SJCRH30 (cell line): ENCODE measurements at regions not wholly inside any gene's neighbourhood (a gene's known extent, or its start where the extent isn't known, plus 50 kb on each side); places are given as distances from the start of the nearest gene placed in this dataset.

Source experiments
- DNase-seq, 2 experiments: peaks; one replicate each; pipeline ENCODE4 v3.0.0-alpha.2; 2015 to 2020
- H3K27ac ChIP-seq: fragments of 250-450 bp; sonication (Bioruptor Pico); 2 replicates; pipeline ENCODE4 v1.5.1; 2020; ENCODE audit warnings: mild to moderate bottlenecking, moderate library complexity
- H3K27me3 ChIP-seq: fragments of 250-450 bp; sonication (Bioruptor Pico); 2 replicates; pipeline ENCODE4 v1.5.1; 2020; ENCODE audit warnings: mild to moderate bottlenecking, moderate library complexity
- H3K36me3 ChIP-seq: fragments of 250-450 bp; sonication (Bioruptor Pico); 2 replicates; pipeline ENCODE4 v1.5.1; 2020; ENCODE audit warnings: mild to moderate bottlenecking, moderate library complexity
- H3K4me1 ChIP-seq: fragments of 250-450 bp; sonication (Bioruptor Pico); 2 replicates; pipeline ENCODE4 v1.5.1; 2020; ENCODE audit warnings: mild to moderate bottlenecking, moderate library complexity
- H3K4me3 ChIP-seq: fragments of 250-450 bp; sonication (Bioruptor Pico); 2 replicates; pipeline ENCODE4 v1.5.1; 2020; ENCODE audit warnings: mild to moderate bottlenecking, moderate library complexity
- H3K9me3 ChIP-seq: fragments of 250-450 bp; sonication (Bioruptor Pico); replicated peaks from 2 replicates; pipeline ENCODE4 v1.5.1; 2020; ENCODE audit warnings: mild to moderate bottlenecking, moderate library complexity

DNA sequence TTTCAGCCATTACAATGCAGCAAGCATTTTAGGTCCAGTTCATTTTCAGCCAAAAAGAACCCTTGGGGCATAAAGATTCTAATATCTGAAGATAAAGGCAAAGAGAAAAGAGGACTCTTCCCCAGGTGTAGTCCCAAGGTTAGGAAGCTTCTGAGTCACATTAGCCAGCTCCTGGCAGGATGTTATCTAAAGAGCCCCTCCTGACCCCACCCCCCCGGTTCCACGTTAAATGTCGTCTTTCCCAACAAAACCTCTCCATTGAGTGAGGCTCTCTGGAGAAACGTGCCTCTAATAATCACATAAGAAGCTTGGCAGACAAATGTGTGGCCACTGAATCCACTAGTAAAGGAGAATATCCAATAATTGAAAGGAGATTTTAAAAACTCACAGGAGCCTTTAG, 267.7 kb downstream of the GALC start:
- H3K27ac ChIP-seq: no peak overlapping the region
- no peak for DNase-seq
- H3K9me3 ChIP-seq: no peaks in the 10 kb centered on the region
- H3K4me1 ChIP-seq: no peaks in the 10 kb centered on the region
- no peaks in the 10 kb centered on the region for H3K36me3 ChIP-seq
- no peak overlapping the region for H3K4me3 ChIP-seq
- no peaks in the 10 kb centered on the region for H3K27me3 ChIP-seq

DNA sequence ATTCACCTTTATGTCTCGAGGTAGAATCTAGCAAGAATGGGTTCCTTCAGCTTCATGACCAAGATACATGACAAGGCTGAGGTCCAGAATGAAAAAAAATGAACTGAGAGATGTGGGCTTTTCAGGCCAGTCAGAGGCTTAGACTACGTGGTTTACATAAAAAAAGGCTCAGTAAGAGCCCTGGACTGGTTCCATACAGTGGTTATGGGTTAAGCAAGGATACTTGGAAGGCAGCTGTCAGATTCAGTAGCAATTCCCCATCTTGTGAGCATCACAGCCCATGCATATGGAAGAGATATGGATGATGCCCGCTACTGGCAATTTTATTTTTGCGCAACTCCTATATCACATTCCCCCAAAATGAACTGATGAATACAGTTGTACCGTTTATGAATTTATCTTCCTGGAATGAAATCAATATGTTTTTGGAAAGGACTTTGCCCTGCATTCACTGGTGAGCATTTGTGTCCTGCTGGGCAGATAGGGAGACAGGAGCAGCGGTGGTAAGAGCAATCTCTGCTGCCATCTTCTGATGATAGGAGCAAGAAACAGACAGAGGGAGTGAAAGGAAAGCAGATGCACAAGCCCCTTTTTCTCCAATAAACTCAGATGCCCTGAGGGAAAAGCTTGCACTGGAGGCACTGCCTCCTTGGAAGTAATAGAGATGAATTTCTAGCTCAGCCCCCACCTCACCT, 280.4 kb downstream of the GALC start:
- Histone ChIP-seq H3K4me3 (no peak overlapping the region), H3K9me3 (no peaks in the 10 kb centered on the region), H3K36me3 (no peaks in the 10 kb centered on the region), H3K27me3 (no peaks in the 10 kb centered on the region), H3K27ac (no peak overlapping the region), H3K4me1 (no peaks in the 10 kb centered on the region)
- DNase-seq: peak; percentile 7 to 21

DNA sequence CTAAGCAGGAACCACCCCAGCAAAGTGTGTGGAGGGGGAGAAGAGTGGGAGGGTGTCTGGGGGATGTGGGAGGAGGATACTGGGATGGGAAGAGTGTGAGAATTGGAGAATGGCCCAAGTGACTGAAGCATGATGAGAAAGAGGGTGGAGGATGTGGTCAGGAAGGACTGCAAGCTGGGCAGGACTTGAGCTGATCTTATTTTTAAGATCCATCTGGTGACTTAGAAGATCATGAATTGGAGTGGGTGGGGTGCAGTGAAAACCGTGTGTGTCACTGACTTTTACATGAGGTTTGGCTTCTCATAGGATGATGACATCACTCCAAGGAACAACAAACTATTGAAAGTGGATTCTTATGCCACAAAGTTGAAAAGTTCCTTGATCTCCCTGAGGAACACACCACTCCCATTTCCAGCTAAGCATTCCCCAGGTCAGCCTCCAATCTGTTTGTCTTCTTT, 287.5 kb downstream of the GALC start:
- Histone ChIP-seq H3K4me3 (no peak overlapping the region), H3K9me3 (no peaks in the 10 kb centered on the region), H3K4me1 (peaks cover 4% of the 10 kb centered on the region), H3K36me3 (no peaks in the 10 kb centered on the region), H3K27me3 (no peaks in the 10 kb centered on the region), H3K27ac (no peak overlapping the region)
- no peak for DNase-seq

DNA sequence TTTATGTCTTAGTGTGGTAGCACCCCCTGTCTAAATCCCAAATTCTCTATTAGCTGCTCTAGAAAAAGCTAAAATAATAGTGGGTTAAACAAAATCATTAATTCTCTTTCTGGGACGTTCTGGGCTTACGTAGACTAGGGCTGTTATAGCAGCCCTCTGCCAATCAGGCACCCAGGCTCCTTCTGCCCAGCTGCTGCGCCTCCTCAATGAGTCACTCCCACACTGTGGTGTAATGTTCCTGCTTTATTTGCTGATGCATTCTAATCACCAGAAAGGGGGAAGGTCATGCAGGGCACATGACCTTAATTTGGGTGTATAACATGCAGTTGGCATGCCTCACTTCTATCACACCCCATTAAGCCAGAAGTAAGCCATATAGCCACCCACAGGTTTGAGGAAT, 294.5 kb downstream of the GALC start:
- Histone ChIP-seq H3K9me3 (no peaks in the 10 kb centered on the region), H3K27me3 (no peaks in the 10 kb centered on the region), H3K4me1 (peaks cover 20% of the 10 kb centered on the region), H3K4me3 (no peak overlapping the region), H3K36me3 (no peaks in the 10 kb centered on the region), H3K27ac (peak overlapping the region; percentile 37)
- DNase-seq: peak; percentile 60 to 64

DNA sequence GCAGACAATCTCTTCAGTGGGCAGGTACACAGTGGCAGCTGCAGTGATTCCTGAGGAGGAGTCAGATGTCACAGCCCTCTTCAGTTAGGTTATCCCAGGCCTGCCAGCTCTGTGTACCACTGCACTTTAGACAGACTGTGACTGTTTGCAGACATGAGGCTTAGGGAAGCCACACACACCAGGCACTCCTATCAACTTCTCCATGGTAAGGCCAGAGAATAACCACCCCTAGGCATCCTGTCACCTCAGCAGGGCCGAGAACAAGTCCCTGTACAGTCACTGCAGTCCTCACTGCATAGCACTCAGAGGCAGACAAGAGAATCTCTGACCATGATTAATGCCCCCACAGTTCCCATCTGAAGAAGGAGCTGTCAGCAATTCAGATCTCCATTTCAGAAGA, 296.5 kb downstream of the GALC start:
- no peak overlapping the region for H3K27ac ChIP-seq
- H3K36me3 ChIP-seq: no peaks in the 10 kb centered on the region
- H3K4me3 ChIP-seq: no peak overlapping the region
- no peaks in the 10 kb centered on the region for H3K9me3 ChIP-seq
- H3K27me3 ChIP-seq: no peaks in the 10 kb centered on the region
- peak; percentile 24 to 59 for DNase-seq
- peaks cover 20% of the 10 kb centered on the region for H3K4me1 ChIP-seq

DNA sequence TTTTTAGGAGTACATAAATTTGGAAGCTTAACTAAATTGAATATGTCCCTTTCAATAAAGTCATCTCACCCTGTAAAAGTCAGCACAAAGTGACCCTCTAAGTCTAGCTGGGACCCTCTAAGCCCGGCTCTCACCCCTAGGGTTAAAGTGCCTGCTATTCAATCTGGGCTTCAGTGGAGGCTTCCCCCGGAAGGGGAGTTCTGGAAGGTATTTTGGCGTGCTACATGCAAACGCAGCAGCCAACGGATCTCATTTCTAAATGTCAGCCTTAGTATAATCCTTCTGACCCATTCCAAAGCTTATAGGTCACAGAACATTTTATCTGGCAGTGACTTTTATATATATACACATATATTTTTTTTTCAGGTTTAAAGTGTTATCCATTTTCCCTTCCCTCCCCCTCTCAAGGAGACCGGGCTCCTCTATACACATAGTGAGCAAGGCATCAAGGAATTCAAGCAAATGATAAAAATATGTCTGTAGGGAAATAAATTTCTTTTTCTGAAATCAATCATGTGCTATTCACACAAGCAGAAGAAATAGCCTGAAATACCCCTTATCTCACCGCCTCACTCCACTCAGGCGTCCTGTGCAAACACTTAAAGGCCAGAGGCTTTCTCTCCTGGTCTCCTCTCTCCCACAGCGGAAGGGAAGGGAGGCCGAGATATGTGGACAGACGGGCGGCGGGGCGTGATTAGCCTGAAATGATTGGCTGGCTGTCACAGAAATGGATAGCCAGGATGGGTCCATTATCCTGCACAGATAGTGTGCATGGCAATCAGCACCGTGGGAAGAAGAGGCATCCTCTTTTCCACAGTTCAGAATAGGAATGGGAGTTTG, 301.7 kb downstream of the GALC start:
- H3K27me3 ChIP-seq: no peaks in the 10 kb centered on the region
- no peak for DNase-seq

DNA sequence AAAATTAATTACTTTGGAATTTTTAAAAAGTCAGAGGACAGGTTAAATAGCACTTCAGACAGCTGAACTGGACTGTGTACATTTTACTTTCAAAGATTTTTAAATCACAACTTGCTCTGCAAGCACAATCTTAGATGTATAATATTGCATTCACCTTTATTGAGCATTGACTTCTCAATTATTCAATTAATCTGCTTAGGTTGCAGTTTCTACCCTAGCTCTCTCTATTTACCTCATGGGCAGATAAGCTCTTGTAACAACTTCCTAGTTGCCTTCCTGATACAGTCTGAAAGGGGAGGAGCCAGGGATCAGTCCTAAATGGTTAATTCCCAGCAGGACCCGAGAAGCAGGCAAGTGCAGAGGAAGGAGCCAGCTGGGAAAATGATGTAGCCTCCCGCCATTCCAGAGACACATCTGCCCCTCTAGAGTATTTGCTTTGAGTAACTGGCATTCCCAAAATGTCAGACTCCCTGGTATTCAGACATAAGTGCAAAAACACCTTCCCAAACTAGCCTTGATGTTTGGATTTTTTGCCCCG, 302.8 kb downstream of the GALC start:
- DNase-seq: no peak

More for the DNA sequence above, 301.7 kb downstream of the GALC start:
- no peak overlapping the region for H3K4me3 ChIP-seq
- H3K4me1 ChIP-seq: peaks cover 3% of the 10 kb centered on the region; the same call in 1 of the 2 replicates
- no peaks in the 10 kb centered on the region for H3K9me3 ChIP-seq
- no peaks in the 10 kb centered on the region for H3K36me3 ChIP-seq
- H3K27ac ChIP-seq: no peak overlapping the region

DNA sequence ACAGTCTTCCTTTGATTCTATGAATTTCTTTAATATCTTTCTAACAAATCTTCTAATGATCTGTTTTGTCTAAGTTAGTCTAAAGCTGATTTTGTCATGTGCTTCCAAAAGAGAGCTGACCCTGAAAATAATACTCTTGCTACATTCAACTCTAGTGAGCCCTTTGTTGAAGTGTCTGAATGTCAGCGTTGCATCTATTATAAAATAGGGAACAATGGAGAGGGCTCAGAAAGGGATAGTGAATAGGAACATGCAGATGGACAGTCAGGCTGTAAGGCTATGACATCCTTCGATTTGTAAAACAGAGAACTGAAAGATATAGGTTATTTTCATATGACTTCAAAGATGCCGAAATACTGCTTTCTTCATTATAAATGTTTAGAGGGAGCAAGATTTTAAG, 304.5 kb downstream of the GALC start:
- H3K4me3 ChIP-seq: no peak overlapping the region
- no peak for DNase-seq
- no peak overlapping the region for H3K27ac ChIP-seq
- no peaks in the 10 kb centered on the region for H3K9me3 ChIP-seq
- no peaks in the 10 kb centered on the region for H3K36me3 ChIP-seq
- no peaks in the 10 kb centered on the region for H3K27me3 ChIP-seq
- H3K4me1 ChIP-seq: no peaks in the 10 kb centered on the region

More for the DNA sequence above, 302.8 kb downstream of the GALC start:
- Histone ChIP-seq H3K36me3 (no peaks in the 10 kb centered on the region), H3K27me3 (no peaks in the 10 kb centered on the region), H3K27ac (no peak overlapping the region), H3K4me1 (no peaks in the 10 kb centered on the region), H3K4me3 (no peak overlapping the region), H3K9me3 (no peaks in the 10 kb centered on the region)

DNA sequence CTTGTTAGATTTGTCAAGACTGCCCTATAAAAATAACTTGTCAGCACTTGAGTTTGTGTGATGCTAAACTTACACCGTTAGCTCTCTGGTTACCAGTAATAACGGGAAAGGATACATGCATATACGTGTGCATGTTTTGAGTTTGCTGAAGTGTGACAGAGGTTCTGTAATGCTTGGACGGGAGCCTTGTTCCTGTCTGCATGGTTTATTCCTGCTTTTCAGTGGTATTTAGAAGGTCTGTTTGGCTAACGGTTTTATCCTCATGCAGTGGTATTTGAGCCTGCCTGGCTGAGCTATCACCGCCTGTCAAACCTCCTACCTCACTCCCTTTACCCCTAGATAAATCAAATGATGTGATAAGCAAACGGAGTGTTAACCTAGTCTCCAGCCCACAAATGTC, 305.6 kb downstream of the GALC start:
- no peak for DNase-seq
- no peaks in the 10 kb centered on the region for H3K27me3 ChIP-seq
- no peaks in the 10 kb centered on the region for H3K4me1 ChIP-seq
- no peaks in the 10 kb centered on the region for H3K9me3 ChIP-seq
- H3K4me3 ChIP-seq: no peak overlapping the region
- H3K27ac ChIP-seq: no peak overlapping the region
- no peaks in the 10 kb centered on the region for H3K36me3 ChIP-seq

DNA sequence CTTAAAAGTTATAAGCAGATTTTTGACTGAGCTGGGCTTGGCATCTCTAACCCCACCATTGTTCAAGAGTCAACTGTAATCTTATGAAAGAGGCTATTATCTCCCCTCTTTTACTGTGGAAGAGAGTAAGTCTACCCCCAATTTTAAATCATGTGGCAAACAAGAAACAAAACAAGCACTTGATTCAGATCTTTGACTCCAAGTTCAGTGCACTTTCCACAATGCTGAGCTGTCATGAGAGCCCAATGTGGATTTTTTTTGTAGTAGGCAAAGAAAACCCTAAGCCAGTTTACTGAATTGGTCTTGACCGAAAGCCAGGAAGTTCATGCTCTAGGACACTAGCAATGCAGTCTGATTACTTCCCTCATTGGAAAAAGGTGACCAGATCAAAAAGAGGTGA, 306.2 kb downstream of the GALC start:
- Histone ChIP-seq H3K36me3 (no peaks in the 10 kb centered on the region), H3K27me3 (no peaks in the 10 kb centered on the region), H3K27ac (no peak overlapping the region), H3K4me3 (no peak overlapping the region), H3K9me3 (no peaks in the 10 kb centered on the region), H3K4me1 (no peaks in the 10 kb centered on the region)
- no peak for DNase-seq

DNA sequence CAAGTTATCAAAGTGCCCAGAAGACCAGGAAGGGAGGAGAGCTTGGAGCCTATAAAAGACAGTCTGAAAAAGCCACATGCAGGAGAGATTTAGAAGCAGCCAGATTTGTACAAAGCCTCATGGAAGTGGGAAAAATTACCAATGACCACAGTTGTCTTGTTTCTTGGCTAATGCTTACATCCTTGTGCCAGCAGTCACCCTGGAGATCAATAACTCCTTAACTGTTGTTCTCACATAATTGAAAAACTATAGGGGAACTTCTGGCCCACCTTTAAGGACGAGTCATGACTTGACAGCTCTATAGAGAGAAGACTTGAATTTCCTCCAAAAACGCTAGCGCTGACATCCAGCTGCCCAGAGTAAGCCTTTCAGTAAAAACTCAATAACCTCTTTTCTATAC, 313.1 kb downstream of the GALC start:
- Histone ChIP-seq H3K36me3 (no peaks in the 10 kb centered on the region), H3K27me3 (no peaks in the 10 kb centered on the region), H3K4me1 (no peaks in the 10 kb centered on the region), H3K4me3 (no peak overlapping the region), H3K27ac (no peak overlapping the region), H3K9me3 (no peaks in the 10 kb centered on the region)
- DNase-seq: no peak

DNA sequence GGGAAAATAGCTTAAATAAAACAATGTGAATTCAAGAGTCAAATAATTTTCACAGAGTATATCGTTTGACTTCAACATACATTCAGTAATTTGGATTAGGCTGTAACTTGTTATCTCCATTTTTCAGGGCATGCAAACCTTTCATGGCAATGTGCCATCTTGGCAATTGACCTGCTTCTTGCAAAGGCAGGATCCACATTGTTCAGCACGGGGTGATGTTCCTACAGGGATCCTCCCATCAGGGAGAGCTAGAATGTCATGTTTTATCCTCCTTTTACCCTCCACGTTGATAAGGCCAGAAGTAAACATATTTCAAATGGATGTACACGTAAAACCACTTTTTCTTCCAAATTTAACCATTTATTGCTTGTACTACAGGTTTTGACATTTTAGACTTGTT, 314.4 kb downstream of the GALC start:
- Histone ChIP-seq H3K36me3 (no peaks in the 10 kb centered on the region), H3K27me3 (no peaks in the 10 kb centered on the region), H3K27ac (no peak overlapping the region), H3K4me3 (no peak overlapping the region), H3K9me3 (no peaks in the 10 kb centered on the region), H3K4me1 (no peaks in the 10 kb centered on the region)
- no peak for DNase-seq

DNA sequence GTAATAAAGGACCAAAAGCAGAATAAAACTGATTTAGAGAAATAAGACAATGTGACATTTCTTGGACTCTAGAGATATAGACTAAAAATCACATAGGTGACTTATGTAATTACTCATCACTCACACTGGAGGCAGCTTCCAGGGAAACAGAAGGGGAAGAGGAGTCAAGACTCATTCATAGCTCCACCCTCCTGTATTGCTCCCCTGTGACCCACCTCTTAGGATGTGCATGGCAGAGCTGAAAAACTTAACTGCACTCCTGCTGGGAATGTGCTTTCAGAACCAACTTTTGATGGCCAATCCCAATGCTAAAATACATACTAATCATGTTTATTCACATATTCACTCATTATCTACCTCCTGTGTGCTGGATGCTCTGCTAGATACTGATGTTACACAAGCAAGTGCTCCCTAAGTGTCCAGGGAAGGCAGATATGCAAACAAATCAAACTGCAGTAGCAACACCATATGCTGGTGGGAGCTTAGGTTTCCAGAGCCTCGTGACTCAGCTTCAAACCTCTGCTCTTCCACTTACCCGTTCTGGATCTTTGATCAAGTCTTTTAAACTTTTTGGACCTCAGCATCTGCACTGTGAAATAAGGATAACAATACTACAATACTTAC, 316.1 kb downstream of the GALC start:
- DNase-seq: no peak
- Histone ChIP-seq H3K4me1 (no peaks in the 10 kb centered on the region), H3K27ac (no peak overlapping the region), H3K36me3 (no peaks in the 10 kb centered on the region), H3K27me3 (no peaks in the 10 kb centered on the region), H3K4me3 (no peak overlapping the region), H3K9me3 (no peaks in the 10 kb centered on the region)

DNA sequence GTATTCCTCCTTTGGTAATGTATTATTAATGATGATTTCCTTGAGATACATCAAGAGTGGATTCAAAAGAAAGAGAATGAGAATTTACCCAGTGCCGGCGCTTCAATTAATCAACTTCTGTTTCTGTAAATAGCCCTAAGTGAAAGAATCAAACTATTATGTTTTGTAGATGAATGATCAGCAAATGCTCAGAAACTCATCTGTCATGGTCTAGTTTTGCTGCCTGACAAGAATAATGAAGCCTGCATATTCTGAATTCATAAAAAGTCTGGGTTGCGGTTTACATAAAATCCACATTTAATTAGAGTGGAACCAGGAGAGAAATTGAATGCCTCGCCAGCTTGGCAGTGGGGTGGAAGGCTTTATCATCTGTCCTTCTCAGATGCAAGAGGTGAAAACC, 325.3 kb downstream of the GALC start:
- no peak for DNase-seq
- Histone ChIP-seq H3K27me3 (no peaks in the 10 kb centered on the region), H3K9me3 (no peaks in the 10 kb centered on the region), H3K27ac (no peak overlapping the region), H3K4me1 (no peaks in the 10 kb centered on the region), H3K4me3 (no peak overlapping the region), H3K36me3 (no peaks in the 10 kb centered on the region)

DNA sequence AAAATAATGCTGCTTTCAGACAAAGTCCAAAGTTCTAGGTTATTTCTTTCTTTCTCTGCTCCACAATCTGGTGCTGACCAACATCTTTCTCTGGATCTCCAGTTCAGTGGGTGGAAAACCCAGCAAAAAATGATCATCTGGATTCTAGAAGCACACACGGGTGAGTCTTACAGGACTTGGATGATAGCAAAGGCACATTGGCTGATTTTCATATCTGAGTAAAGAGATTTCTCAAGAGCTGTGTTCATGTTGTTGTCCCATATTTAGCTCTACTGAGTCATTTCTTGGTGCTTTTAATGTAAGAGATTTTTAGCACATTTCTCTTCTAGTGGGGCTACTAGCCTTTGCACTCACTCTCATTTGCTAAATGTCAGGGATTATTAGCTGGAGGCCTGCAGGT, 336.7 kb downstream of the GALC start:
- no peak for DNase-seq
- Histone ChIP-seq H3K9me3 (no peaks in the 10 kb centered on the region), H3K4me3 (no peak overlapping the region), H3K4me1 (no peaks in the 10 kb centered on the region), H3K27me3 (no peaks in the 10 kb centered on the region), H3K27ac (no peak overlapping the region), H3K36me3 (no peaks in the 10 kb centered on the region)
